ENCODE measurements at regions not wholly inside any gene's neighbourhood (a gene's known extent, or its start where the extent isn't known, plus 50 kb on each side); places are given as distances from the start of the nearest gene placed in this dataset.

DNA sequence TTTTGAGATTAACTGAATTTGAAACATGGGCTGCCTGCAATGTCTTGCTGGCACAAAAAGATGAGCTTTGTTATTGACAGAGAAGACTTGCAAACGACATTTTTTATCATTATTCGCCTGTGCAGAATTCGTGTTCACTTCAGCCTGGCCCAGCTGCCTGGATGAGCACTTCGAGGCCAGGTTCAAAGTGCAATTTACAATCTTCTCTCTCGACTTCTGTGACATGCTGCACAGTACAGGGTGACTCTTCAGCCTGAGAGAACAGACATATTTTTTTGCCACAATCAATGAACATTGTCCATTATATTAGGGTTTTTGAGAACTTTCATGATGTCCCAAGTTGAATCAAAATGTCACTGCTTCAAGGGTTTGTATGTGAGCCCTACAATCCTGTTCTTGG is 616.5 kb downstream of the SMARCA1 start:
- no peak overlapping the region for H3K27ac ChIP-seq
- no peaks in the 10 kb centered on the region for H3K9me3 ChIP-seq
- peak in 1 of 3 donors; percentile 45 for DNase-seq
- H3K4me1 ChIP-seq: no peaks in the 10 kb centered on the region
- H3K27me3 ChIP-seq: no peaks in the 10 kb centered on the region
- TF ChIP-seq, protein P1, sequence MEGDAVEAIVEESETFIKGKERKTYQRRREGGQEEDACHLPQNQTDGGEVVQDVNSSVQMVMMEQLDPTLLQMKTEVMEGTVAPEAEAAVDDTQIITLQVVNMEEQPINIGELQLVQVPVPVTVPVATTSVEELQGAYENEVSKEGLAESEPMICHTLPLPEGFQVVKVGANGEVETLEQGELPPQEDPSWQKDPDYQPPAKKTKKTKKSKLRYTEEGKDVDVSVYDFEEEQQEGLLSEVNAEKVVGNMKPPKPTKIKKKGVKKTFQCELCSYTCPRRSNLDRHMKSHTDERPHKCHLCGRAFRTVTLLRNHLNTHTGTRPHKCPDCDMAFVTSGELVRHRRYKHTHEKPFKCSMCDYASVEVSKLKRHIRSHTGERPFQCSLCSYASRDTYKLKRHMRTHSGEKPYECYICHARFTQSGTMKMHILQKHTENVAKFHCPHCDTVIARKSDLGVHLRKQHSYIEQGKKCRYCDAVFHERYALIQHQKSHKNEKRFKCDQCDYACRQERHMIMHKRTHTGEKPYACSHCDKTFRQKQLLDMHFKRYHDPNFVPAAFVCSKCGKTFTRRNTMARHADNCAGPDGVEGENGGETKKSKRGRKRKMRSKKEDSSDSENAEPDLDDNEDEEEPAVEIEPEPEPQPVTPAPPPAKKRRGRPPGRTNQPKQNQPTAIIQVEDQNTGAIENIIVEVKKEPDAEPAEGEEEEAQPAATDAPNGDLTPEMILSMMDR (IDR thresholded peaks at IDR 0.05): no peak
- TF ChIP-seq POLR2A (IDR thresholded peaks at IDR 0.05): no peak
- H3K4me3 ChIP-seq: no peak overlapping the region
- H3K36me3 ChIP-seq: no peaks in the 10 kb centered on the region

DNA sequence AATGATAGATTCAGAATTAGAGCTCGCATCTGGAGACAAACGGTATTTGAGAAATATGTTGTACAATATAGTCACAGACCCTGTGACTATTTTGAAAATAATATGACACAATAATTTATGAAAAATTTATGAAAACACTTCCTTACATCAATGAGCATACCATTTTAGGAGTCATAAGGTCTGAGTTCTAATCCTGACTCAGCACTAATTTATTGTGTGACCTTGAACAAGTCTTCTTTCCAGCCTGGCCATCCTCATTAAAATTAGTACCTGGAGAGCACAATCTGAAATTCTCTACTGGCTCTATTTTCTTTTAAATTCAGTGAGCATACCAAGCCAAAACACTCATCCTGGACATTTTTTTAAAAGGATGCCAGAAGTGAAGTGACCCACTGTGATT is 622.3 kb downstream of the SMARCA1 start:
- Histone ChIP-seq H3K27me3 (no peaks in the 10 kb centered on the region), H3K4me3 (no peak overlapping the region), H3K27ac (no peak overlapping the region), H3K4me1 (no peaks in the 10 kb centered on the region), H3K36me3 (no peaks in the 10 kb centered on the region), H3K9me3 (no peaks in the 10 kb centered on the region)
- no peak for DNase-seq
- no peak for TF ChIP-seq POLR2A (IDR thresholded peaks at IDR 0.05)
- TF ChIP-seq, protein P1 (IDR thresholded peaks at IDR 0.05): no peak

DNA sequence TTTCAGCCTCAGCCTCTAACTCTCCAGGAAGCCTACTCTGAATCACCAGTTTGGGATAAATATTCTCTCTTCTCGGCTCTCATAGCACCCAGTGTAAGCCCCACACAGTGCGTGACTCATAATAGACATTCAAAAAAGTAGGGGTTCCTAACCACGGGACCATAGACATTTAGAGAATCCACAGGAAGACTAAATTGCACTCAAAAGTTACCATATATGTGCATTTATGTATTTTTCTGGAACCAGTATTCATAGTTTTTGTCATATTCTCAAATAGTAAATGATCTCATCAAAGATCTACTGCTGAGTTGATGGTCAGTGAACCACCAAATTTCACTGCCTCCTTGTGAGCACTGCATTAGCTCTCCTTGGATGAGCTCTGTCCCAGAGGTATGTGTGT is 625.7 kb downstream of the SMARCA1 start:
- TF ChIP-seq, protein P1 (IDR thresholded peaks at IDR 0.05): no peak
- no peak for TF ChIP-seq POLR2A (IDR thresholded peaks at IDR 0.05)
- Histone ChIP-seq H3K27ac (no peak overlapping the region), H3K4me1 (no peaks in the 10 kb centered on the region), H3K4me3 (no peak overlapping the region), H3K9me3 (no peaks in the 10 kb centered on the region), H3K27me3 (no peaks in the 10 kb centered on the region), H3K36me3 (no peaks in the 10 kb centered on the region)
- no peak for DNase-seq

DNA sequence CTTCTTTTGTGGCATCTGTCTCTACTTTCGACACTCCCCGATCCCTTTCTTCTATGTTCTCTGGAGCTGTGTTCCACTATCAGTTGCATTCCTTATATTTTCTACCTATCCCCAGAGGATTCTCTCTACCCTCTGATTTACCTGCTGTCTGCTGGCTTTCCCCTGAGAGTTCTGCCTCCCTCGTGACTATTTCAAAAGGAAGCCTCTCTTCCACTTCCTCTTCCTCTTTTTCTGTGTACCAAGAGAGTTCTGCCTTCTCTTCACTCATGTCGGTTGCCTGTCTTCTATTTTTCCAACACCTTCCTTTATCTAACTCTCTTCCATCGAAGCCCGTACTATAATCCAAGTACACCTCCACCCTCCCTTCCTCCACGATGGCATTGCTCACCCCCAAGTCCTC is 631.7 kb downstream of the SMARCA1 start:
- no peaks in the 10 kb centered on the region for H3K36me3 ChIP-seq
- H3K27me3 ChIP-seq: no peaks in the 10 kb centered on the region
- no peak overlapping the region for H3K27ac ChIP-seq
- no peaks in the 10 kb centered on the region for H3K9me3 ChIP-seq
- no peak for DNase-seq
- H3K4me3 ChIP-seq: no peak overlapping the region
- TF ChIP-seq, protein P1 (IDR thresholded peaks at IDR 0.05): no peak
- TF ChIP-seq POLR2A (IDR thresholded peaks at IDR 0.05): no peak
- H3K4me1 ChIP-seq: no peaks in the 10 kb centered on the region

DNA sequence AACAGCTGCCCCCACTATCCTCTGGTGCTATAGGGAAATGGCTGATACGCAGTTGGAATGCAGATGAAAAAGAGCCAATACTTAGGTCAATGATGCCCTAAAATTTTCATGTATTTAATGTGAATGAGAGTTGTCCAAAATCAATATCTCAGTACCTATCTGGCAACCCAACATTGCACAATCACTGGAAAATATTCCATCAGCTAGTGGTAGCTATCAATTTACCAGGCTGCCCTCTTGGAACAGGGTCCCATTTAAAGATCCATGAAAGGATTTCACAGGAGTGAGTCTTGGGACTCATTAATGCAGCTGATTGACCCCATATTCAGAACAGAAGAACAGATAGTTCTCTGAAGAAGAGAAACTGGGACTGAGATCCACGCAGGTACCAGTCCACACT is 638.9 kb downstream of the SMARCA1 start:
- no peak for TF ChIP-seq POLR2A (IDR thresholded peaks at IDR 0.05)
- Histone ChIP-seq H3K4me3 (no peak overlapping the region), H3K9me3 (no peaks in the 10 kb centered on the region), H3K36me3 (no peaks in the 10 kb centered on the region), H3K27ac (no peak overlapping the region), H3K27me3 (no peaks in the 10 kb centered on the region), H3K4me1 (no peaks in the 10 kb centered on the region)
- DNase-seq: no peak

DNA sequence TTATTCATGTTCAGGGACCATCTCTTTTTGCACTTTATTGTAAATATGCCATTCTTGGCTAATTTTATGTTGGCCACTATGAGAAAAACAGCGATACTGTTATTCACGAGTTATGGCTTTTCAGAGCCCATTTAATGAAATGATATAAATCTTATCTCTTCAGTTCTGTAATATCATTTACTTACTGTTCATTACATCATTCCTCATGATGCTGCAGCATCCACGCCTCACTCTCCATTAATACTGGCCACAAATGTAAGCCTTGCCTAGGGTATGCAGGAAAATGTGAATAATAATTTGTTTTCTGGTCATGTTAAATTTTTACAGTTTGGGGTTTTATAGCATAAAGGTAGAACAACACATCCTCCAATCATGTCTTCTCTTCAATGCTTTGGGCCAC is 639.6 kb downstream of the SMARCA1 start:
- DNase-seq: no peak
- H3K9me3 ChIP-seq: no peaks in the 10 kb centered on the region

More for the DNA sequence above, 639.6 kb downstream of the SMARCA1 start:
- Histone ChIP-seq H3K4me3 (no peak overlapping the region), H3K27ac (no peak overlapping the region), H3K27me3 (no peaks in the 10 kb centered on the region), H3K36me3 (no peaks in the 10 kb centered on the region), H3K4me1 (no peaks in the 10 kb centered on the region)
- TF ChIP-seq, protein P1 (IDR thresholded peaks at IDR 0.05): no peak
- no peak for TF ChIP-seq POLR2A (IDR thresholded peaks at IDR 0.05)

All from Peyer's patch (tissue), 4 donors.